ENCODE measurements at regions not wholly inside any gene's neighbourhood (a gene's known extent, or its start where the extent isn't known, plus 50 kb on each side); places are given as distances from the start of the nearest gene placed in this dataset.

GRCh38 chr12:91974541-91975085 lies 171.0 kb downstream of the BTG1 start:
- WGBS = 93% methylated on average over 3 of the region's 3 CpGs
- TF ChIP-seq POLR2A (IDR thresholded peaks at IDR 0.05) (no peak), POLR2AphosphoS5 (IDR thresholded peaks at IDR 0.05) (no peak), CTCF (IDR thresholded peaks at IDR 0.05) (no peak)
- Histone ChIP-seq H3K27ac (no peak overlapping the region), H3K27me3 (replicated peaks; ENCODE audit: insufficient read depth) (no peaks in the 10 kb centered on the region), H3K36me3 (no peaks in the 10 kb centered on the region), H3K9me3 (no peaks in the 10 kb centered on the region), H3K4me3 (no peak overlapping the region), H3K4me1 (replicated peaks) (no peaks in the 10 kb centered on the region)
- intact Hi-C loops (cut with DNase I) = no loop called here
- no peak for DNase-seq (ENCODE audit: low spot score)

- Histone ChIP-seq H3K9me3 (no peaks in the 10 kb centered on the region), H3K27ac (no peak overlapping the region)
- TF ChIP-seq CTCF (IDR thresholded peaks at IDR 0.05) (no peak), POLR2A (IDR thresholded peaks at IDR 0.05) (no peak), POLR2AphosphoS5 (IDR thresholded peaks at IDR 0.05) (no peak)
Measured at GRCh38 chr12:91973813-91974212, 171.8 kb downstream of the BTG1 start.

GRCh38 chr12:91972896-91973295 lies 172.8 kb downstream of the BTG1 start:
- intact Hi-C loops (cut with DNase I) = no loop called here
- no peak overlapping the region for H3K27ac ChIP-seq
- no peaks in the 10 kb centered on the region for H3K27me3 ChIP-seq (replicated peaks; ENCODE audit: insufficient read depth)

More at GRCh38 chr12:91973813-91974212, 171.8 kb downstream of the BTG1 start:
- DNase-seq (ENCODE audit: low spot score) = no peak
- no peaks in the 10 kb centered on the region for H3K36me3 ChIP-seq
- WGBS = 90% methylated on average over 2 of the region's 2 CpGs
- no peak overlapping the region for H3K4me3 ChIP-seq
- H3K4me1 ChIP-seq (replicated peaks) = no peaks in the 10 kb centered on the region
- intact Hi-C loops (cut with DNase I) = no loop called here
- H3K27me3 ChIP-seq (replicated peaks; ENCODE audit: insufficient read depth) = no peaks in the 10 kb centered on the region

GRCh38 chr12:91968777-91969171 lies 176.9 kb downstream of the BTG1 start:
- WGBS = 99% methylated on average over 3 of the region's 3 CpGs
- Histone ChIP-seq H3K4me3 (no peak overlapping the region), H3K4me1 (replicated peaks) (no peaks in the 10 kb centered on the region), H3K36me3 (no peaks in the 10 kb centered on the region), H3K9me3 (no peaks in the 10 kb centered on the region), H3K27me3 (replicated peaks; ENCODE audit: insufficient read depth) (no peaks in the 10 kb centered on the region), H3K27ac (no peak overlapping the region)
- TF ChIP-seq POLR2A (IDR thresholded peaks at IDR 0.05) = no peak
- no peak for TF ChIP-seq POLR2AphosphoS5 (IDR thresholded peaks at IDR 0.05)
- no peak for TF ChIP-seq CTCF (IDR thresholded peaks at IDR 0.05)
- intact Hi-C loops (cut with DNase I) = no loop called here
- DNase-seq (ENCODE audit: low spot score) = no peak

More at GRCh38 chr12:91972896-91973295, 172.8 kb downstream of the BTG1 start:
- Histone ChIP-seq H3K36me3 (no peaks in the 10 kb centered on the region), H3K9me3 (no peaks in the 10 kb centered on the region), H3K4me1 (replicated peaks) (no peaks in the 10 kb centered on the region), H3K4me3 (no peak overlapping the region)
- no peak for DNase-seq (ENCODE audit: low spot score)
- TF ChIP-seq POLR2A (IDR thresholded peaks at IDR 0.05) (no peak), POLR2AphosphoS5 (IDR thresholded peaks at IDR 0.05) (no peak), CTCF (IDR thresholded peaks at IDR 0.05) (no peak)
- 98% methylated on average over 1 of the region's 1 CpG for WGBS

- Histone ChIP-seq H3K27me3 (replicated peaks; ENCODE audit: insufficient read depth) (no peaks in the 10 kb centered on the region), H3K36me3 (no peaks in the 10 kb centered on the region), H3K27ac (no peak overlapping the region), H3K4me1 (replicated peaks) (no peaks in the 10 kb centered on the region), H3K9me3 (no peaks in the 10 kb centered on the region), H3K4me3 (no peak overlapping the region)
- DNase-seq (ENCODE audit: low spot score) = no peak
- intact Hi-C loops (cut with DNase I) = no loop called here
- TF ChIP-seq CTCF (IDR thresholded peaks at IDR 0.05) (no peak), POLR2A (IDR thresholded peaks at IDR 0.05) (no peak), POLR2AphosphoS5 (IDR thresholded peaks at IDR 0.05) (no peak)
Measured at GRCh38 chr12:91968076-91968776, 177.4 kb downstream of the BTG1 start.
